AG04450 (cell line): ENCODE measurements at regions not wholly inside any gene's neighbourhood (a gene's known extent, or its start where the extent isn't known, plus 50 kb on each side); places are given as distances from the start of the nearest gene placed in this dataset.

Source experiments
- CTCF ChIA-PET: fragments of 300-600, 350-600 bp; formaldehyde crosslinking; extraction: SDS; loops from one replicate; lab custom pipeline; 2022; ENCODE audit warnings: antibody characterized with exemption, inconsistent platforms; lab: Charles Lee
- POLR2A ChIA-PET: fragments of 350-600 bp; formaldehyde crosslinking; extraction: SDS; loops from one replicate; lab custom pipeline; 2021; ENCODE audit warnings: antibody characterized with exemption, inconsistent platforms; lab: Yijun Ruan, JAX
- DNase-seq: peaks from one replicate; pipeline ENCODE4 v3.0.0-alpha.2; 2011; ENCODE audit warnings: low read depth, low spot score
- H3K27ac ChIP-seq: one replicate; pipeline ENCODE4 v1.5.1; 2012; ENCODE audit warnings: low read depth, low read length, control low read depth
- H3K27me3 ChIP-seq: one replicate; pipeline ENCODE4 v1.6.0; 2012; ENCODE audit warnings: low read length; ENCODE audit not compliant: control insufficient read depth, insufficient read depth
- H3K4me3 ChIP-seq: 2 replicates; pipeline ENCODE4 v1.5.1; 2011; ENCODE audit warnings: mild to moderate bottlenecking, low read depth, low read length, control low read depth
- H3K9me3 ChIP-seq: 2 replicates; pipeline ENCODE4 v1.5.1; 2012; ENCODE audit warnings: low read length; ENCODE audit not compliant: control insufficient read depth, insufficient read depth
- CTCF ChIP-seq: IDR thresholded peaks from 2 replicates; pipeline ENCODE4 v1.5.1; 2011; ENCODE audit warnings: low read depth, low read length, control low read depth, inconsistent platforms

GRCh38 chr1:96157101-96157500 is 564.5 kb upstream of the PTBP2 start:
- peaks cover 5% of the 10 kb centered on the region for H3K9me3 ChIP-seq
- no peak for DNase-seq
- H3K27ac ChIP-seq, result no peak overlapping the region
- no peak overlapping the region for H3K4me3 ChIP-seq
- no peaks in the 10 kb centered on the region for H3K27me3 ChIP-seq
- ChIA-PET CTCF (no interaction called here), POLR2A (no interaction called here)
- TF ChIP-seq CTCF, result no peak

- H3K4me3 ChIP-seq, result no peak overlapping the region
- H3K27ac ChIP-seq, result no peak overlapping the region
- no peaks in the 10 kb centered on the region for H3K27me3 ChIP-seq
- DNase-seq, result no peak
- ChIA-PET POLR2A (no interaction called here), CTCF (no interaction called here)
- H3K9me3 ChIP-seq, result peaks cover 5% of the 10 kb centered on the region
- no peak for TF ChIP-seq CTCF
Measured at GRCh38 chr1:96159379-96159778, 562.2 kb upstream of the PTBP2 start.

GRCh38 chr1:96164053-96164452 is 557.5 kb upstream of the PTBP2 start:
- no peaks in the 10 kb centered on the region for H3K9me3 ChIP-seq
- no peak overlapping the region for H3K4me3 ChIP-seq
- no peak overlapping the region for H3K27ac ChIP-seq
- TF ChIP-seq CTCF, result no peak
- no peaks in the 10 kb centered on the region for H3K27me3 ChIP-seq
- CTCF ChIA-PET, result no interaction called here
- POLR2A ChIA-PET, result no interaction called here
- no peak for DNase-seq

- no peaks in the 10 kb centered on the region for H3K9me3 ChIP-seq
- H3K27me3 ChIP-seq, result no peaks in the 10 kb centered on the region
- no peak for TF ChIP-seq CTCF
- POLR2A ChIA-PET, result no interaction called here
- no peak overlapping the region for H3K27ac ChIP-seq
- no peak for DNase-seq
- H3K4me3 ChIP-seq, result no peak overlapping the region
- CTCF ChIA-PET, result no interaction called here
Measured at GRCh38 chr1:96178053-96178452, 543.5 kb upstream of the PTBP2 start.

- H3K9me3 ChIP-seq, result no peaks in the 10 kb centered on the region
- ChIA-PET POLR2A (no interaction called here), CTCF (no interaction called here)
- no peak for DNase-seq
- TF ChIP-seq CTCF, result no peak
- no peaks in the 10 kb centered on the region for H3K27me3 ChIP-seq
- H3K27ac ChIP-seq, result no peak overlapping the region
- H3K4me3 ChIP-seq, result no peak overlapping the region
Measured at GRCh38 chr1:96183485-96183884, 538.1 kb upstream of the PTBP2 start.
